Keratinocyte (primary cell): ENCODE measurements at regions not wholly inside any gene's neighbourhood (a gene's known extent, or its start where the extent isn't known, plus 50 kb on each side); places are given as distances from the start of the nearest gene placed in this dataset.
"Not testable (repeated sequence)": the region's sequence is repeated elsewhere in the genome, so short reads cannot be mapped to it uniquely, and the experiment has no call there.

ENCODE experiments used
- DNase-seq: peaks from one replicate; pipeline ENCODE4 v3.0.0-alpha.2; 2011; ENCODE audit warnings: low read depth, missing footprints, low spot score
- FAIRE-seq: peaks from 2 replicates; lab custom pipeline; 2011; peaks lifted over from hg19 to GRCh38; lab: Jason Lieb, UNC
- H2AFZ ChIP-seq: 2 replicates; pipeline ENCODE4 v1.6.0; 2012; ENCODE audit warnings: low read length, control low read depth, inconsistent platforms; ENCODE audit not compliant: control insufficient read depth
- H3K27ac ChIP-seq: 2 replicates; pipeline ENCODE4 v1.5.1; 2011; ENCODE audit warnings: low read length; ENCODE audit not compliant: control insufficient read depth, insufficient read depth
- H3K27me3 ChIP-seq: 3 replicates; pipeline ENCODE4 v1.6.0; 2011; ENCODE audit warnings: low read length; ENCODE audit not compliant: control insufficient read depth, insufficient read depth; ENCODE audit errors: extremely low read depth
- H3K36me3 ChIP-seq, 2 experiments: 2 replicates in 1 of 2; 3 replicates in 1 of 2; pipeline ENCODE4 v1.5.1; 2011; ENCODE audit warnings: low read length in 2 of 2, mild to moderate bottlenecking in 1 of 2; ENCODE audit not compliant: control insufficient read depth in 2 of 2, insufficient read depth in 2 of 2; ENCODE audit errors: extremely low read depth in 1 of 2
- H3K4me1 ChIP-seq: 3 replicates; pipeline ENCODE4 v1.5.1; 2011; ENCODE audit warnings: low read length; ENCODE audit not compliant: control insufficient read depth, insufficient read depth; ENCODE audit errors: extremely low read depth
- H3K4me2 ChIP-seq: 3 replicates; pipeline ENCODE4 v1.6.0; 2011; ENCODE audit warnings: low read depth, low read length; ENCODE audit not compliant: control insufficient read depth, insufficient read depth; ENCODE audit errors: extremely low read depth
- H3K4me3 ChIP-seq, 3 experiments: fragments of 200-600 bp in 1 of 3; sonication (generic) in 1 of 3; 2 replicates in 2 of 3; 3 replicates in 1 of 3; pipeline ENCODE4 v1.5.1; 2011 to 2016; ENCODE audit warnings: low read length in 3 of 3, mild to moderate bottlenecking in 3 of 3, control low read depth in 2 of 3, inconsistent platforms in 1 of 3, low read depth in 1 of 3, mixed read lengths in 1 of 3, mixed run types in 1 of 3, moderate library complexity in 1 of 3; ENCODE audit not compliant: control insufficient read depth in 2 of 3, insufficient read depth in 2 of 3; ENCODE audit errors: extremely low read depth in 1 of 3
- H3K79me2 ChIP-seq: 2 replicates; pipeline ENCODE4 v1.6.0; 2012; ENCODE audit warnings: low read length; ENCODE audit not compliant: control insufficient read depth, insufficient read depth
- H3K9ac ChIP-seq: 3 replicates; pipeline ENCODE4 v1.6.0; 2011; ENCODE audit warnings: low read length; ENCODE audit not compliant: control insufficient read depth, insufficient read depth; ENCODE audit errors: extremely low read depth
- H3K9me1 ChIP-seq: 3 replicates; pipeline ENCODE4 v1.6.0; 2011; ENCODE audit warnings: low read length; ENCODE audit not compliant: control insufficient read depth, insufficient read depth; ENCODE audit errors: extremely low read depth
- H3K9me3 ChIP-seq: 2 replicates; pipeline ENCODE4 v1.5.1; 2012; ENCODE audit warnings: low read depth, low read length; ENCODE audit not compliant: control insufficient read depth
- H4K20me1 ChIP-seq: 3 replicates; pipeline ENCODE4 v1.6.0; 2011; ENCODE audit warnings: low read length; ENCODE audit not compliant: control insufficient read depth, insufficient read depth; ENCODE audit errors: extremely low read depth
- CTCF ChIP-seq, 3 experiments: IDR thresholded peaks in 1 of 3; conservative IDR thresholded peaks in 1 of 3; optimal IDR thresholded peaks in 1 of 3; 2 replicates in 2 of 3; 3 replicates in 1 of 3; pipeline versions ENCODE3 to v1.5.1; 2011; ENCODE audit warnings: low read length in 3 of 3, mild to moderate bottlenecking in 3 of 3, moderate library complexity in 2 of 3, control low read depth in 1 of 3, inconsistent platforms in 1 of 3; ENCODE audit not compliant: insufficient read depth in 2 of 3; ENCODE audit errors: extremely low read depth in 1 of 3
- EZH2 ChIP-seq: IDR thresholded peaks from one replicate; pipeline ENCODE4 v1.6.1; 2012; ENCODE audit warnings: inconsistent platforms, mild to moderate bottlenecking, low read length, moderate library complexity
- dilution Hi-C: fragments of 300-500 bp; cut with MboI; formaldehyde crosslinking; loops from one replicate; pipeline ENCODE4 v1.7.0; 2020; ENCODE audit warnings: low sequenced_read_pairs; ENCODE audit not compliant: extremely low pct_ligation_motif_present

GRCh38 chr7:36057323-36057722, 95.7 kb upstream of the EEPD1 start:
- FAIRE-seq, result no peak
- dilution Hi-C loops, result no loop called here
- no peak for TF ChIP-seq CTCF (optimal IDR thresholded peaks at IDR 0.05 in 1 of 3, IDR thresholded peaks at IDR 0.05 in 1 of 3, conservative IDR thresholded peaks at IDR 0.05 in 1 of 3; ENCODE audit: extremely low read depth in 1 of 3, insufficient read depth in 2 of 3, low read length in 3 of 3)
- TF ChIP-seq EZH2, result no peak

GRCh38 chr7:36058020-36058592, 94.9 kb upstream of the EEPD1 start:
- no peaks in the 10 kb centered on the region for H3K4me1 ChIP-seq
- H3K27me3 ChIP-seq, result no peaks in the 10 kb centered on the region
- no peak overlapping the region for H3K9ac ChIP-seq
- H3K27ac ChIP-seq, result no peak overlapping the region
- no peaks in the 10 kb centered on the region for H3K9me3 ChIP-seq
- FAIRE-seq (no peak), DNase-seq (no peak)
- dilution Hi-C loops, result no loop called here
- H2AFZ ChIP-seq, result no peak overlapping the region
- H3K36me3 ChIP-seq, result no peaks in the 10 kb centered on the region
- H4K20me1 ChIP-seq, result no peaks in the 10 kb centered on the region
- H3K4me2 ChIP-seq, result no peak overlapping the region
- H3K9me1 ChIP-seq, result no peaks in the 10 kb centered on the region
- H3K4me3 ChIP-seq, result no peak overlapping the region
- no peaks in the 10 kb centered on the region for H3K79me2 ChIP-seq
- TF ChIP-seq CTCF (optimal IDR thresholded peaks at IDR 0.05 in 1 of 3, IDR thresholded peaks at IDR 0.05 in 1 of 3, conservative IDR thresholded peaks at IDR 0.05 in 1 of 3; ENCODE audit: extremely low read depth in 1 of 3, insufficient read depth in 2 of 3, low read length in 3 of 3) (no peak), EZH2 (no peak)

More at GRCh38 chr7:36057323-36057722, 95.7 kb upstream of the EEPD1 start:
- Histone ChIP-seq H3K4me3 (no peak overlapping the region), H3K9me3 (no peaks in the 10 kb centered on the region), H3K4me2 (no peak overlapping the region), H3K4me1 (no peaks in the 10 kb centered on the region), H3K36me3 (no peaks in the 10 kb centered on the region), H2AFZ (no peak overlapping the region), H4K20me1 (no peaks in the 10 kb centered on the region), H3K9ac (no peak overlapping the region), H3K79me2 (no peaks in the 10 kb centered on the region), H3K27me3 (no peaks in the 10 kb centered on the region), H3K9me1 (no peaks in the 10 kb centered on the region), H3K27ac (no peak overlapping the region)
- DNase-seq, result no peak

GRCh38 chr7:36060388-36060787, 92.7 kb upstream of the EEPD1 start:
- DNase-seq, H3K36me3 ChIP-seq, dilution Hi-C loops: not testable (repeated sequence)

More at GRCh38 chr7:36060388-36060787, 92.7 kb upstream of the EEPD1 start:
- not testable (repeated sequence) for H3K4me3 ChIP-seq, H2AFZ ChIP-seq, H3K9me3 ChIP-seq, H3K9ac ChIP-seq, H3K27me3 ChIP-seq, H4K20me1 ChIP-seq, FAIRE-seq, H3K27ac ChIP-seq, H3K79me2 ChIP-seq, H3K4me1 ChIP-seq, H3K4me2 ChIP-seq, H3K9me1 ChIP-seq
